DMS53 treated with DMSO at 0.1 percent for 48 hours (cell line): ENCODE measurements at regions not wholly inside any gene's neighbourhood (a gene's known extent, or its start where the extent isn't known, plus 50 kb on each side); places are given as distances from the start of the nearest gene placed in this dataset.

Experiments used
- DNase-seq: peaks from one replicate; lab custom pipeline; 2025; ENCODE audit not compliant: unreplicated experiment; lab: John Stamatoyannopoulos, UW

GRCh38 chr20:23282111-23282510 lies 68.5 kb upstream of the NXT1 start:
- DNase-seq, result no peak

DNA sequence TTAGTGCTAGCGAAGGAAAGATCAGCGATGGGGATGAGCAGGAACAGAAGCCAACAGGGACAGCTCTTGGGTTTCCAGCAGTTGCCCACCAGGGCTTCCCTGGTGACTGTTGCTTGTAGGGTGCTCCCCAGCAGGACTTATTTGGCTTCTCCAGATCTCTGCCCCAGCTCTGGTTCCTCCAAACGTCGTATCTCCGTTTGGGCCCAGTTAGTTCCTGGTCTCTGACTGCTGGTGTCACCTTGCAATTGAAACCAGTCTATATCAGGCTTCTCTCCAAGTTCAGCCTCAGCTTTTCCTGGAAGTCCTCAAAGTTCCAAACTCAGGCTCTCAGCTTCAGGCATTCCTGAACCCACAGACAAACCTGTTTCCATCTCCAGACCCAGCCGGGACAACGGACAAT lies 70.8 kb upstream of the NXT1 start:
- no peak for DNase-seq

GRCh38 chr20:23278172-23278571 lies 72.4 kb upstream of the NXT1 start:
- no peak for DNase-seq

DNA sequence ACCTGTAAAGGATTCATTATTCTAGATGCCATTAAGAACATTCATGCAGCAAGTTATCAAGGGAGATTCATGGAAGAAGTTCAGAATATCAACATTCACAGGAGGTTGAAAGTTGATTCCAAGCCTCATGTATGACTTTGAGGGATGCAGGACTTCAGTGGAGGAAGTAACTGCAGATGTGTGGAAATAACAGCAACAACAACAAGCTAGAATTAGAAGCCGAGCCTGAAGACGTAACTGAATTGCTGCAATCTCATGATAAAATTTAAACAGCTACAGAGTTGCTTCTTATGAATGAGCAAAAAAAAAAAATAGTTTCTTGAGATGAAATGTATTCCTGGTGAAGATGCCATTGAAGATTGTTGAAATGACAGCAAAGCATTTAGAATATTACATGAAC lies 73.3 kb upstream of the NXT1 start:
- no peak for DNase-seq

DNA sequence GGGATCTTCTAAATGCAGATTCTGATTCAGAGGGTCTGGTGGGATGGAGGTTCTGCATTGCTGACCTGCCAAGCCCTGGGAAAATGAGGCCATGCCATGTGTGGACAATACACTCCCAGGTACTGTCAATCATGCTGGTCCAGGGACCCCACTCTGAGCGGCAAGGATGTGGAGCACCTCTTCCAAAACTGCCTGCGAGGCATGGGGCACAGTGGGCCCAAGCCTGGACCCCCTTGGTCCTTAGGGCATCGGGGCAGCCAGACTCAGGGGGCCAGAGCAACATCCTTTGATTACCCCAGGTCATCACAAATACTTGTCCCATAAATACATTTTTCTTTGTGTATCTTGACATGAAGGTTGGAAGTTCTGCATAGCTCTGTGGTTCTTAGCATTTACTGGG lies 76.8 kb upstream of the NXT1 start:
- no peak for DNase-seq

DNA sequence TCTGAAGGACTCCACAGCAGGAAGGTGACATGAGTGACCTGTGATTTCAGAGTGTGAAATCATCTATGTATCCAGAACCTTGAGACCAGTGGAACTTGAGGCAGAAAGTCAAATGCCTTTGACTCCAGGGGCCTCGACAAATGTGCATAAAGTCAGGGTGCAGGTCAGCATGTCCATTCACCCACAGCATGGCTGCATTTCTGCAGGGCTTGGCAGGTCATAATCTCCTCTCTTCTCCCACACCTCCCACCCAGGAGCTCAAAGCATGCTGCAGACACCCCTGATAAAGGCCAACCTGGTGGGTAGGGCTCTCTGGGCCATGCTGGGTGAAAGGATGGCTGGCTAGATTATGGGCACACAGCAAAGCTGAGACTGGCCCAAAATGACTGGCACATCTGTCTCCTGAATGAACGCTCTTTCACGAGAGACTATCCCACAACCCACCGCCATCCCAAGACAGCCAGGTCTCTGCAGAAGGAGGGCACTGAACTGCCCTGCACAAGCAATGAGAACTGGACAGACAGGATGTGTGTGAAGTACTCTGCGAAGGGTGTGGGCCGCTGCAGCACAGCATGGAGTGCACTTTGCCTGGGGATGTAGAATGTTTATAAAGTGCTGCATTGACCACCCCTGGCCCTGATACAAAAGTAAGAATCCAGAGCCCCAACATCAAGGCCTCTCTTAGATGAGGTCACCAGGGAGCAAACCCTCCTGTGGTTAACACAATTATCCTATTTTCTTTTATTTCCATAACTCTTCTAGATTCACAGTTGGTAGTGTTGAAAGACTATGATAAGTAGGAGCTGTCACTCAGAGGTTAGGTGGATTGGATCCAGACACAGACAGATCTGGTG lies 78.2 kb upstream of the NXT1 start:
- no peak for DNase-seq

- DNase-seq, result no peak
These were observed 80.1 kb upstream of the NXT1 start for GRCh38 chr20:23270382-23270911.

DNA sequence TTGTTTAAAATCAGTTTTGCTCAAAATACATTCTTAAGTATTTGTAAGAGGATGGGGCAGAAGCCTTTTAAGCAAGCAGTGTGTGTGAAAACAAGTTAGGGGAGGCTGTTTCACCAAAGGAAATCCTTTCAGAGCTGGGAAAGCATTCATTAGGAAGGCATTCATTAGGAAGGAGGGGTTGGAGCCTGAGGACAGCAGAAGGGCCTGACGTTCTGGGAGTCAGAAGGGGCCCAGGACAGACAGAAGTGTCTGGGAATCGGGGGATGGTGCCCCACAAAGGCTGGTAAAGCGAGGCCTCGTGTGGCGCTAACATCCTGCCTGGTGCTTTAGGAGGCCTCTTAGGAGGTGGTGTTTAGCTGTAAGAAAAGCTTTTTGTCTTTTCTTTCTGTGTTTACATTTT lies 80.6 kb upstream of the NXT1 start:
- DNase-seq, result no peak

DNA sequence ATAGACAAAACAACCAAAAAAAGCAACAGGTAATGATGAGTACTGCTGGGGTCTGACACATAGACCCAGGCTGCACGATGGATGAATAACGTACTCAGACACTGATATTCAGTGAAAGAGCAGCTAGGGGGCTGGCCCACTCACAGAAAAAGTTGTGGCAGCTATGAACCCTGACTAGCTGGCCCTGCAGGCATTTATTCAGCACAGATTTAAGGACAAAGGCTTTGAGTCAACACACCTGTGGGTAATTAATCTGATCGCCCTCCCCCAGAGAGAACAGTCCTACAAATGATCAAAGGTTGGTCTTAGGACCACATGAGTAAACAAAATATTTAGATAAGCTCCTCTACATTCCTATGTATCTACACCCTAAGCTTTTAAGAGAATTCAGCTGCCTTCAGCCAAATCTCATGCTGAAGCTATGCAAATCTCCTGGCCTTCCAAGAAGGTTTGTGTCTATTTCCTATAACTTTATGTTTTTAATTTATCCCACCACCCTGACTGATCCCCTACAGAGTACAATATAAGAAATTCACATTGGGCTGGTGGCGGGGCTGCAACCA lies 81.7 kb upstream of the NXT1 start:
- no peak for DNase-seq

GRCh38 chr20:23267909-23268308 lies 82.7 kb upstream of the NXT1 start:
- DNase-seq, result no peak

GRCh38 chr20:23266530-23267398 lies 83.8 kb upstream of the NXT1 start:
- no peak for DNase-seq

- DNase-seq, result no peak
These were observed 85.4 kb upstream of the NXT1 start for GRCh38 chr20:23265226-23265625.

DNA sequence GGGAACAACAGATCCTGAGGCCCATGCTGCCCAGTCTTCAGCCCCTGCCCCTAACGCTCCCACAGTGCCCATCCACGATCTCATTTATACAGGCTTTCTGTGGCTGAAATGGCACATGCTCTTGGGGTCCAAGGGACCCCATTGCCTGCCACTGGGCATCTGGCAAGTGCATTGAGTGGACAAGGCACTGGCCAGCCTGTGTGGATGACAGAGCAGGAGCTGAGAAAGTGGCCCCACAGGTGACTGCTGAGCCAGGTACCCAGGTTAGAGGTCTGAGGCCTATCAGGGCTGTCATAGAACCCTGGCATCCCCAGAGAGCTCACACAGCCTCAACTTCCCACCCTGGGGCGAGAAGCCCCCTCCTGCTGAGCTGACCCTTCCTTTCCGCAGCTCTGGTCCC lies 86.0 kb upstream of the NXT1 start:
- no peak for DNase-seq

- DNase-seq, result no peak
These were observed 90.3 kb upstream of the NXT1 start for GRCh38 chr20:23260181-23260840.

GRCh38 chr20:23258747-23259121 lies 91.9 kb upstream of the NXT1 start:
- no peak for DNase-seq

GRCh38 chr20:23257848-23258746 lies 92.5 kb upstream of the NXT1 start:
- DNase-seq, result no peak

GRCh38 chr20:23257106-23257761 lies 93.4 kb upstream of the NXT1 start:
- DNase-seq, result no peak

DNA sequence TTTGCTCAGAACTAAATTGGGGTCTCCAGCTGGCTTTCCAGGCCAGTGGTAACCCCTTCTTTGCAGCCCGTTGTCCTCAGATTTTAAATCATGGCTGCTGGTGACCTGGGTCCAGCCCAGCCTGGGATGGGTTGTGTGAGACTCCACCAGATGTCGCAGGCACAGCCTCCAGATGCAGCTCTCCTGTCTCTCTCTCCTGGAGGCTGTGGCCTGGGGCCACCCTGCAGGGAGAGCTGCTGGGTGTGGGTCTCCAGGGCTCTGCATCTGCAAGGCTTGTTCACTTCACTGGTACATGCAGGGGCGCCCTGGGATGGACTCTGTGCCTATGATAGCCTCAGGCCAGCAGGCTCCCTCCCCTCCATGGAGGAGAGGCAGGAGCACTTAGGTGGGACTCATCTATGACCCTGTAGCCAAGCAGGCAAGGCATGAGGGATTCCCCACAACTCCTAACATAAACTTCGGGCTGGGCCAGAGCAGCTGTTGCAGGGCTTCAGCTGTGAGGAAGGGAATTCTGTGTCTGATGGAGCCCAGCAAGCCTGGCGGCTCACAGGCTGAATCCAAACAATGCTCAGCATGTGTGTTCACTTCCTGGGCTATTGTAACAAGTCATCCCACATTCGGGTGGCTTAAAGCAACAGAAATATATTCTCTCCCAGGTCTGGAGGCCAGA lies 94.7 kb upstream of the NXT1 start:
- DNase-seq, result no peak

DNA sequence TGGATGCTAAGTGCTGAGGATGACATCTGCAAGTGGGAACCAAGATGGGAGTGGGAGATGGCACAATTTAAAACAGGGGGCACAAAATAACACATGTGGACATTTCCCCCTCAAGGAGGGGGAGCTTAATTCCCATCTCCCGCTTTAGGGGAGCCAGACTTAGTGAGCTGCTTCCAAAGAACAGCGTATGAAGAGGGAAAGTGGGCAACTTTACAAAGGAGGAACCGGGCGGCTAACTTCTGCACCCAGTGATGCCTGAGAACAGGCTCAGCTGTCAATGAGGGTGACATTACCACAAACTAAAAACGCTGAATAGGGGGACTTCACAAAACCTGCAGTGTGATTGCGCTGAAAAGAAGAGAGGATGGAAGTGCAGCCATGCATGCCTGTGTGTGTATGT lies 95.5 kb upstream of the NXT1 start:
- DNase-seq, result no peak
